LNCaP clone FGC (cell line): ENCODE measurements at regions not wholly inside any gene's neighbourhood (a gene's known extent, or its start where the extent isn't known, plus 50 kb on each side); places are given as distances from the start of the nearest gene placed in this dataset.

Experiments used
- DNase-seq: peaks from one replicate; pipeline ENCODE4 v3.0.0-alpha.2; 2011; ENCODE audit warnings: low read depth
- H3K4me3 ChIP-seq: 2 replicates; pipeline ENCODE4 v1.5.1; 2011; ENCODE audit warnings: mild to moderate bottlenecking, low read depth, low read length, control low read depth
- CTCF ChIP-seq: IDR thresholded peaks from 2 replicates; pipeline ENCODE4 v1.5.1; 2012; ENCODE audit warnings: mild to moderate bottlenecking; ENCODE audit not compliant: control insufficient read depth, insufficient read depth; ENCODE audit errors: extremely low read depth

GRCh38 chr5:67308988-67309688, 112.5 kb upstream of the CD180 start:
- no peak for TF ChIP-seq CTCF

GRCh38 chr5:67306965-67307607, 110.5 kb upstream of the CD180 start:
- TF ChIP-seq CTCF: no peak
- H3K4me3 ChIP-seq: no peak overlapping the region
- no peak for DNase-seq

More at GRCh38 chr5:67308988-67309688, 112.5 kb upstream of the CD180 start:
- no peak overlapping the region for H3K4me3 ChIP-seq
- DNase-seq: peak; percentile 33

- no peak for TF ChIP-seq CTCF
- H3K4me3 ChIP-seq: no peak overlapping the region
- DNase-seq: no peak
These were observed 109.5 kb upstream of the CD180 start for GRCh38 chr5:67305913-67306710.

- H3K4me3 ChIP-seq: no peak overlapping the region
- DNase-seq: no peak
- TF ChIP-seq CTCF: no peak
These were observed 108.8 kb upstream of the CD180 start for GRCh38 chr5:67305401-67305800.

- TF ChIP-seq CTCF: no peak
- H3K4me3 ChIP-seq: no peak overlapping the region
These were observed 106.8 kb upstream of the CD180 start for GRCh38 chr5:67303356-67303755.

GRCh38 chr5:67301285-67301903, 104.8 kb upstream of the CD180 start:
- no peak for TF ChIP-seq CTCF
- H3K4me3 ChIP-seq: no peak overlapping the region
- no peak for DNase-seq

More at GRCh38 chr5:67303356-67303755, 106.8 kb upstream of the CD180 start:
- DNase-seq: no peak
